GM18858 (cell line): ENCODE measurements at regions not wholly inside any gene's neighbourhood (a gene's known extent, or its start where the extent isn't known, plus 50 kb on each side); places are given as distances from the start of the nearest gene placed in this dataset.
"Not testable (repeated sequence)": the region's sequence is repeated elsewhere in the genome, so short reads cannot be mapped to it uniquely, and the experiment has no call there.

Experiments used
- ATAC-seq: cut with Tn5 transposase; IDR thresholded peaks from one replicate; pipeline ENCODE4 v1.9.1; 2021; ENCODE audit not compliant: unreplicated experiment

DNA sequence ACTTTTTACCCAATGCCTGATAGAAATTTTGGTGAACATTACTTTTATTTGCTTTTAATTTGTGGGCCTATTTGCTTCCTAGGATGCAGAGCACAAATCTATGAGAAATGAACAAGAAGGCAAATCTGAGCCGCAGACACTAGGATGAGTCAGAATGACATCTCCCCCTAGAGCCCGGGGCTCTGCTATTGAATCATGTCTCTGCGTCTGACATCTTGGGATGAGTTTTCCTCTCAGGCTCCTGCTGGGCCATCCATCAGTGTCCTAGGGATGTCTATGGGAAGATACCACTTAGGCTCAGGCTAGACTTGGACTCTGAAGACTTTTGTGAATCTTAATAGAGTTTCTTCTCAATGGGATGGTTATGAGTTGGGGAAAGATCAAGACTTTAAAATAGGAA, 157.3 kb upstream of the MTPN start:
- ATAC-seq: no peak

GRCh38 chr7:136133551-136133950, 156.4 kb upstream of the MTPN start:
- ATAC-seq: no peak

DNA sequence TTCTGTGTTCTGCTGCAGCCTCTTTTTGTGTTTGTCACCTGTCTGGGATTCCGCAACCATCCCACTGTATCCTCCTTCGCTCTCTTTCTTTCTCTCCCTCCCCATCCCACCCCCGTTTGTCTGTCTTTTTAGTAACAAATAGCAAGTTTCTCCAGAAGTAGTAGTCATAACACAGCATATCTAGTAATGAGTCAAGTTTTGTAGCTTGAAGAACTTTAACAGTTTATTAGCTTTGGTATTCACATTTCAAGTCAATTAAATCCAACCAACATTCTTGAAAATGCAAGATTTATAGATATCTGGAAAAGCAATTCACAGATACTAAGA, 154.1 kb upstream of the MTPN start:
- no peak for ATAC-seq

DNA sequence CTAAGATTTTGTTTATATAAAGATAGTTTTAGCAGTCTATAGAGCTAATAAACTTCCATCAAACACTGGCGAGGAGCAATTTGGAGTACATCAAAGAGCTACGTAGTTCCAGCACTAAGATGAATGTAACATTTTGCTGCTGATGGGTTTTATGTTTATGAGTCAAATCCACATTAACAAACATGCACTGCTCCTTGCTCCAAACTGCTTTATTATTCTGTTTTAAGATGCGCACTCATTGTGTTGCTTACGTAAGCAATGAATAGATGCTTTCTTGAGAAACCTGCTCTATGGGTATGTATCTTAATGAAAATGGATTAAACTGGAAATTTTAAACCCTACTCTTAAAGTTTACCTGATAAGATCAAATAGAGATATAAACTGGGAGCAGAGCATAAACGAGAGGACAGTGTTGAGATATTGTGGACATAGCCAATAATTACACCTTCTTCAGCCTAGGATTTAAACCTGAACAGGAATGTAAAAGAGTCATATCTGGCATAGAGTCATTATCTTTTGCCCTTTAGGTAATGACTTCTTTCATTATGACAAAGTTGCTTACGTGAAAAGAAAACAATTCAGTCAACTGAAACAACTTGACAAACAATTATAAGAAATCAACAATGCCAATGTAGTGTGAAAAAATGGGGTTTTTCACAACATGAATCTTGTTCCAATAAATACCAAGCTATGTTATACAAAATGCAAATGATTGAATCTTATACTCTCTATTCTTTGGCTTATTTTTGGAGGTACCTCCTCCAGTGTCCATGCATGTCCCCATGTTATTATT, 153.5 kb upstream of the MTPN start:
- ATAC-seq: no peak

GRCh38 chr7:136128050-136128449, 150.9 kb upstream of the MTPN start:
- ATAC-seq: no peak

DNA sequence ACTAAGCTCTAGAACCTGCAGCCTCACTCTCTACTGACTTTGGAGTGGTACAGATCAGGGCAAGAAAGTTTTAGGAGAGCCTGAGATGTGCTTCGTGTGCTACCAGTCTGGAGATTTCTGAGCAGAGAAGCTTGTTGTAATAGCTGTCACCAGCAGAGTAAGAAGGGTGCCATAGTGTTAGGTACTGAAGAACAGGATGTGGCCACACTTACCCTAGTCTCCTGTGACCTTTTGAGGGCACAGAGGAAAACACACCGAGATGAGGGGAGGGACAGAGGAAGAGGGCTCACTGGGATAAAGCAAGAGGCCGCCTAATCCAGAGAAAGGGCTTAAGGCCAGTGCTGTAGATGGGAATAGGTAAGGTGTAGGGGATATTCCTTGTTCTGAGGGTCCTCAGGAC, 146.2 kb upstream of the MTPN start:
- ATAC-seq: no peak

DNA sequence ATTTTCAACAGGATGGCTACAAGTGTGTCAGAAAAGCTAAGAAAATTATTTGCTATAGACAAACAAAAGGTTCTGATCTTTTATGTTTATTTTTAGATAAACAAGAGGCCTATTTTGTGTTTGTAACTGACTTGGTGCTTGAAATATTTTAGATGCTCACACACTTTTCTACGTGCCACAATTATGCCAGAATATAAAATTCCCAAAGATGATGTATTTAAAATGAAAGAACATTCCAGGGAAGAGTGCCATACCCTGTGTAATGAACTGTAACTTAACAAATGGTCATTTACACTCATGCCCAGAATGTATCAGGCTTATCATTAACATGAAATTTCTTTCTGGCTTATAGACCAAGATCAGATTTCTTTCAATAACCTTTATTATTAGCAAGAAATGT, 144.9 kb upstream of the MTPN start:
- no peak for ATAC-seq

DNA sequence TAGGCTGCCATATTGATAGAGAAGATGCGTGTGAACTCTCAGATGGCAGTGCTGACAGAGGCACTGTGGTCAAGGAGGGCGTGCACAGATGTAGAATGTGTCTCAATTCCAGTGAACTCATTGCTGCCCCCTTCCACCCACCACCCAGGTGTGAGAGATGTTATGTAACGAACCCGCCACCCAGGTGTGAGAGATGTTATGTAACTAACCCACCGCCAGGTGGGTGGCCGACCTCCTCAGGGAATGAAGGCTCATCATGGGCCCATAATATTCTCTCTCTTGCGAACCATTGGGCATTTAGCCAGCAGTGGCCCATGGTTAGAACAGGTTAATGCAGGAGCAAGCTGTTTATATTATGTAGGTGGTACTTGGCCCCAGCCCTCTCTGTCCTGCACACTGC, 140.4 kb upstream of the MTPN start:
- ATAC-seq: no peak

- no peak for ATAC-seq
These were observed 139.0 kb upstream of the MTPN start for GRCh38 chr7:136116186-136116585.

- ATAC-seq: peak; percentile 100
These were observed 138.0 kb upstream of the MTPN start for GRCh38 chr7:136114966-136115762.

DNA sequence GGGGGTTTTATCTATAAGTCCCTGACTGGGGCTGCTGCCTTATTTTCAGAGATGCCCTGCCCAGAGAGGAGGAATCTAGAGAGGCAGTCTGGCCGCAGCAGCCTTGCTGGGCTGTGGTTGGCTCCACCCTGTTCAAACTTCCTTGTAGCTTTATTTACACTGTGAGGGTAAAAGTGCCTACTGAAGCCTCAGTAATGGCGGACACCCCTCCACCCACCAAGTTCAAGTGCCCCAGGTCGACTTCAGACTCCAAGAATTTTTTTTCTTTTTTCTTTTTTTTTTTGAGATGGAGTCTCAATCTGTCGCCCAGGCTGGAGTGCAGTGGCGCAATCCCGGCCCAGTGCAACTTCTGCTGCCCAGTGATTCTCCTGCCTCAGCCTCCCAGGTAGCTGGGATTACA, 137.3 kb upstream of the MTPN start:
- not testable (repeated sequence) for ATAC-seq

- not testable (repeated sequence) for ATAC-seq
These were observed 131.9 kb upstream of the MTPN start for GRCh38 chr7:136109037-136109436.

DNA sequence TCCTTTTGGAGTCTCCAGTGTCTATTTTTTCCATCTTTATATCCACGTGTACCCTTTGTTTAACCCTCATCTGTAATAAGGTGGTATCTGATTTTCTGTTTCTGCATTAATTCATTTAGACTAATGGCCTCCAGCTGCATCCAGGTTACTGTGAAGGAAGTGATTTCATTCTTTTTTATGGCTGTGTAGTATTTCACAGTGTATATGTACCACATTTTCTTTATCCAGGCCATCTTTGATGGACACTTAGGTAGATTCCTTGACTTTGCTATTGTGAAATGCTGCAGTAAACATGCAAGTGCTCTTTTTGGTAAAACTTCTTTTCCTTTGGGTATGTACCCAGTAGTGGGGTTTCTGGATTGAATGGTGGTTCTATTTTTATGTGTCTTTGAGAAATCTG, 128.0 kb upstream of the MTPN start:
- ATAC-seq: no peak

DNA sequence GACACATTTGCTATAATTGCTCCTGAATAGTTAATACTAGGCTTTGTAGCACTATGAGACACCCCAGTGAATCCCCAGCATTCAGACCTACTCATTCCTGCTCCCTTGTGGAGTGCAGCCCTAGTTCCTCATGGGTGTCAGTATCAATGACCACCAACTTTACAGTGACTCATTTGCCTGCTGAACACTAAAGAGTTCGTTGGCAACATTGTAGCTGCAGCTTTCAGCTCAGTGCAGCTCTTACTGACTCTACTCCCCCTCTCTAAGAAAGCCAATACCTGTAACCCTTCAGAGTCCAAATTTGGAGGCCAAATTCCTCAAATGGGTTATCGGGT, 127.1 kb upstream of the MTPN start:
- no peak for ATAC-seq

- ATAC-seq: no peak
These were observed 126.5 kb upstream of the MTPN start for GRCh38 chr7:136103545-136104268.

DNA sequence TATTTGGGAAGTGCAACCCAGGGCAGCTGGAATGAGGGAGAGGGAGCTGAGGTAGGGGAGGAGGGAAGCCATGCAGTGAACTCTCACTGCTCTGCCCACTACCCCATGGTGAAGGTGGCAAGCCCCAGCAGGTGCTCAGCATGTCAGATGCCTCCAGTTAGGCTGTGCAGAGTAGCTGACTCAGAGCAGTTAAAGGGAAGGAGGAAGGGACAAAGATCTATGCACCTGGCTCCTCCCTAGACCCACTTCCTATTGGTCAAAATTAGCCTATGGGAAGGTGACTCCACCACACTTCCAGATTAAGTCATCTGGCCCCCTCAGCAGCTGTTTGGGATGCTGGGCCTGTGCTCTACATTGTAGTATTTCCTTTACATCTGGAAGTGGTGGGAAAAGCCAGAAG, 125.7 kb upstream of the MTPN start:
- peak; percentile 47 for ATAC-seq

DNA sequence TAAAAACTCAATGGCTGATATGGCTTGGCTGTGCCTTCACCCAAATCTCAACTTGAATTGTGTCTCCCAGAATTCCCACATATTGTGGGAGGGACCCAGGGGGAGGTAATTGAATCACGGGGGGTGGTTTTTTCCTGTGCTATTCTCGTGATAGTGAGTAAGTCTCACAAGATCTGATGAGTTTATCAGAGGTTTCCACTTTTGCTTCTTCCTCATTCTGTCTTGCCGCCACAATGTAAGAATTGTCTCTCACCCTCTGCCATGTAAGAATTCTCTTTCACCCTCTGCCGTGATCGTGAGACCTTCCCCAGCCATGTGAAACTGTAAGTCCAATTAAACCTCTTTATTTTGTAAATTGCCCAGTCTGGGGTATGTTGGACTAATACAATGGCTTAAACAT, 115.6 kb upstream of the MTPN start:
- ATAC-seq: not testable (repeated sequence)

- ATAC-seq: no peak
These were observed 110.7 kb upstream of the MTPN start for GRCh38 chr7:136087881-136088280.

- ATAC-seq: peak; percentile 95
These were observed 109.6 kb upstream of the MTPN start for GRCh38 chr7:136086712-136087111.

GRCh38 chr7:136079934-136080333, 102.8 kb upstream of the MTPN start:
- no peak for ATAC-seq

DNA sequence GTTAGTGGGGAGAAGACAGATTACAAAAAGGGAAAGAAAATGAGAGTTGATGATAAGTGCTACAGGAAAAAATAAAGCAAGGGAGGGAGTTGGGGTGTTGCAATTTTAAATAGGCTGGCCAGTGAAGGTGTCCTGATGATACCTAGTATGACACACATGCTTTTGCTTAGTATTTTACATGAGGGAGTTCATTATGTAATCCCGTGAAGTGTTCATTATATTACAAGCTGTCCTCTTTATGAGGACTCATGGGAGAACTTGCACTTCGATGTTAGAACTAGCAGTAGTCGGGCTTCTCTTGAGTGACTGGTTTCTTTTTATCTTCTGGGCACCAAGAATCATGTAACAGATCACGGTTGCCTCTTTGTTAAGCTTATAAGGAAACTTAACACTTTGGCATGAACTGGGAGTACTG, 102.3 kb upstream of the MTPN start:
- ATAC-seq: no peak

GRCh38 chr7:136079066-136079465, 101.9 kb upstream of the MTPN start:
- no peak for ATAC-seq
